Spleen (tissue), 7 donors: ENCODE measurements at regions not wholly inside any gene's neighbourhood (a gene's known extent, or its start where the extent isn't known, plus 50 kb on each side); places are given as distances from the start of the nearest gene placed in this dataset.
"Not testable (repeated sequence)": the region's sequence is repeated elsewhere in the genome, so short reads cannot be mapped to it uniquely, and the experiment has no call there.

Experiments
- CTCF ChIP-seq, 11 experiments: fragments of 200-600 bp in 7 of 11; fragments of 450-650 bp in 4 of 11; sonication (generic) in 4 of 11; IDR thresholded peaks in 8 of 11; conservative IDR thresholded peaks in 3 of 11; 1 replicate in 7 of 11; 2 replicates in 4 of 11; pipeline versions ENCODE4 v1.4.0 to v1.8.0; 2016 to 2021; ENCODE audit warnings: antibody characterized with exemption in 11 of 11, inconsistent platforms in 4 of 11, mild to moderate bottlenecking in 1 of 11
- POLR2A ChIP-seq, 3 donors: fragments of 450-650 bp; IDR thresholded peaks; one replicate each; pipeline ENCODE4 v1.5.1; 2017; ENCODE audit warnings: antibody characterized with exemption in 3 of 3, mild to moderate bottlenecking in 1 of 3
- POLR2AphosphoS5 ChIP-seq, 3 donors: sonication (generic); formaldehyde crosslinking; IDR thresholded peaks; one replicate each; pipeline ENCODE4 v1.5.1; 2017; ENCODE audit warnings: antibody characterized with exemption in 3 of 3
- donor health status: DM: no; HTN: no; CAD: no; lungs with moderate emphysema.
- donor health status: DM: no; HTN: no; CAD: no.
- donor health status: DM: no; HTN: no; CAD: no.

GRCh38 chr16:26631365-26631764, 435.4 kb upstream of the C16orf82 start:
- not testable (repeated sequence) for TF ChIP-seq CTCF (IDR thresholded peaks at IDR 0.05 in 8 of 11, conservative IDR thresholded peaks at IDR 0.05 in 3 of 11); POLR2A (IDR thresholded peaks at IDR 0.05); POLR2AphosphoS5 (IDR thresholded peaks at IDR 0.05)
